ACC112 (cell line): ENCODE measurements at regions not wholly inside any gene's neighbourhood (a gene's known extent, or its start where the extent isn't known, plus 50 kb on each side); places are given as distances from the start of the nearest gene placed in this dataset.

Source experiments
- H2AFZ ChIP-seq: fragments of 200-600 bp; sonication (generic); one replicate; pipeline ENCODE4 v1.6.0; 2017; ENCODE audit warnings: antibody characterized with exemption, low read length; ENCODE audit not compliant: unreplicated experiment
- H3K27ac ChIP-seq: fragments of 200-600 bp; sonication (generic); 2 replicates; pipeline ENCODE4 v1.5.1; 2014; ENCODE audit warnings: low read depth, mild to moderate bottlenecking, antibody characterized with exemption, low read length, moderate library complexity
- H3K27me3 ChIP-seq: fragments of 200-600 bp; sonication (generic); 2 replicates; pipeline ENCODE4 v1.6.1; 2014; ENCODE audit warnings: mild to moderate bottlenecking, antibody characterized with exemption, low read length, moderate library complexity, mixed read lengths; ENCODE audit not compliant: insufficient read depth
- H3K36me3 ChIP-seq: fragments of 200-600 bp; sonication (generic); 2 replicates; pipeline ENCODE4 v1.6.1; 2016; ENCODE audit warnings: mild to moderate bottlenecking, antibody characterized with exemption, low read length, moderate library complexity, mixed read lengths; ENCODE audit not compliant: insufficient read depth
- H3K4me1 ChIP-seq: fragments of 200-600 bp; sonication (generic); one replicate; pipeline ENCODE4 v1.6.1; 2016; ENCODE audit warnings: low read length, mixed read lengths; ENCODE audit not compliant: insufficient read depth, unreplicated experiment, control insufficient read depth
- H3K4me3 ChIP-seq: fragments of 200-600 bp; sonication (generic); 2 replicates; pipeline ENCODE4 v1.5.1; 2014; ENCODE audit warnings: mild to moderate bottlenecking, low read depth, low read length
- H3K79me2 ChIP-seq: fragments of 200-600 bp; sonication (generic); one replicate; pipeline ENCODE4 v1.6.0; 2016; ENCODE audit warnings: low read length; ENCODE audit not compliant: control insufficient read depth, unreplicated experiment, insufficient read depth

GRCh38 chr6:77143659-77144447 is 319.4 kb downstream of the HTR1B start:
- Histone ChIP-seq H3K79me2 (no peaks in the 10 kb centered on the region), H3K4me3 (no peak overlapping the region), H3K36me3 (no peaks in the 10 kb centered on the region), H2AFZ (no peak overlapping the region), H3K27me3 (no peaks in the 10 kb centered on the region), H3K27ac (no peak overlapping the region), H3K4me1 (no peaks in the 10 kb centered on the region)

- H3K27ac ChIP-seq: no peak overlapping the region
- no peak overlapping the region for H2AFZ ChIP-seq
- H3K4me3 ChIP-seq: no peak overlapping the region
- peaks cover 5% of the 10 kb centered on the region for H3K4me1 ChIP-seq
- no peaks in the 10 kb centered on the region for H3K79me2 ChIP-seq
- H3K27me3 ChIP-seq: no peaks in the 10 kb centered on the region
- no peaks in the 10 kb centered on the region for H3K36me3 ChIP-seq
Observed at GRCh38 chr6:77136086-77136485, 327.2 kb downstream of the HTR1B start.

- no peak overlapping the region for H3K4me3 ChIP-seq
- H2AFZ ChIP-seq: no peak overlapping the region
- H3K4me1 ChIP-seq: peaks cover 5% of the 10 kb centered on the region
- no peak overlapping the region for H3K27ac ChIP-seq
- no peaks in the 10 kb centered on the region for H3K36me3 ChIP-seq
- H3K27me3 ChIP-seq: no peaks in the 10 kb centered on the region
- no peaks in the 10 kb centered on the region for H3K79me2 ChIP-seq
Observed at GRCh38 chr6:77133031-77133430, 330.3 kb downstream of the HTR1B start.

GRCh38 chr6:77131426-77131825 is 331.9 kb downstream of the HTR1B start:
- Histone ChIP-seq H3K4me3 (no peak overlapping the region), H3K27me3 (no peaks in the 10 kb centered on the region), H3K4me1 (peaks cover 5% of the 10 kb centered on the region), H3K79me2 (no peaks in the 10 kb centered on the region), H3K36me3 (no peaks in the 10 kb centered on the region), H2AFZ (no peak overlapping the region), H3K27ac (no peak overlapping the region)

- Histone ChIP-seq H3K79me2 (no peaks in the 10 kb centered on the region), H3K4me1 (no peaks in the 10 kb centered on the region), H3K36me3 (no peaks in the 10 kb centered on the region), H3K4me3 (no peak overlapping the region), H2AFZ (no peak overlapping the region), H3K27ac (no peak overlapping the region), H3K27me3 (no peaks in the 10 kb centered on the region)
Observed at GRCh38 chr6:77124604-77125003, 338.7 kb downstream of the HTR1B start.

- no peak overlapping the region for H3K27ac ChIP-seq
- H3K4me3 ChIP-seq: no peak overlapping the region
- H3K4me1 ChIP-seq: no peaks in the 10 kb centered on the region
- H3K27me3 ChIP-seq: no peaks in the 10 kb centered on the region
- no peak overlapping the region for H2AFZ ChIP-seq
- H3K36me3 ChIP-seq: no peaks in the 10 kb centered on the region
- H3K79me2 ChIP-seq: no peaks in the 10 kb centered on the region
Observed at GRCh38 chr6:77123527-77123926, 339.8 kb downstream of the HTR1B start.

GRCh38 chr6:77106992-77107391 is 356.3 kb downstream of the HTR1B start:
- H3K36me3 ChIP-seq: no peaks in the 10 kb centered on the region

GRCh38 chr6:77105091-77105490 is 358.2 kb downstream of the HTR1B start:
- H3K36me3 ChIP-seq: no peaks in the 10 kb centered on the region
- H3K4me3 ChIP-seq: no peak overlapping the region
- H3K27me3 ChIP-seq: no peaks in the 10 kb centered on the region; the same call in 1 of the 2 replicates
- H3K4me1 ChIP-seq: no peaks in the 10 kb centered on the region
- no peaks in the 10 kb centered on the region for H3K79me2 ChIP-seq
- H2AFZ ChIP-seq: no peak overlapping the region
- H3K27ac ChIP-seq: no peak overlapping the region

More at GRCh38 chr6:77106992-77107391, 356.3 kb downstream of the HTR1B start:
- Histone ChIP-seq H3K27me3 (no peaks in the 10 kb centered on the region; the same call in 1 of the 2 replicates), H3K4me3 (no peak overlapping the region), H2AFZ (no peak overlapping the region), H3K4me1 (no peaks in the 10 kb centered on the region), H3K27ac (no peak overlapping the region), H3K79me2 (no peaks in the 10 kb centered on the region)

- Histone ChIP-seq H3K27ac (no peak overlapping the region), H3K4me1 (no peaks in the 10 kb centered on the region), H3K4me3 (no peak overlapping the region), H3K36me3 (no peaks in the 10 kb centered on the region), H3K27me3 (no peaks in the 10 kb centered on the region), H2AFZ (no peak overlapping the region), H3K79me2 (no peaks in the 10 kb centered on the region)
Observed at GRCh38 chr6:77097940-77098339, 365.4 kb downstream of the HTR1B start.

- Histone ChIP-seq H3K36me3 (no peaks in the 10 kb centered on the region), H3K79me2 (no peaks in the 10 kb centered on the region), H3K27me3 (no peaks in the 10 kb centered on the region), H3K4me1 (no peaks in the 10 kb centered on the region), H3K27ac (no peak overlapping the region), H2AFZ (no peak overlapping the region), H3K4me3 (no peak overlapping the region)
Observed at GRCh38 chr6:77095936-77096627, 367.2 kb downstream of the HTR1B start.

- H3K4me3 ChIP-seq: no peak overlapping the region
- H3K36me3 ChIP-seq: no peaks in the 10 kb centered on the region
- H2AFZ ChIP-seq: no peak overlapping the region
- no peaks in the 10 kb centered on the region for H3K4me1 ChIP-seq
- no peaks in the 10 kb centered on the region for H3K27me3 ChIP-seq
- H3K79me2 ChIP-seq: no peaks in the 10 kb centered on the region
- no peak overlapping the region for H3K27ac ChIP-seq
Observed at GRCh38 chr6:77094821-77095220, 368.5 kb downstream of the HTR1B start.
